ENCODE measurements at regions not wholly inside any gene's neighbourhood (a gene's known extent, or its start where the extent isn't known, plus 50 kb on each side); places are given as distances from the start of the nearest gene placed in this dataset.

GRCh38 chr2:36296798-36297197 is 58.8 kb upstream of the CRIM1 start:
- WGBS (ENCODE audit: low lambda C conversion rate), result 22% methylated on average over 4 of the region's 4 CpGs
- TF ChIP-seq YY1 (IDR thresholded peaks at IDR 0.05; ENCODE audit: low read depth) (no peak), RFX5 (IDR thresholded peaks at IDR 0.05; ENCODE audit: low read length) (no peak), TEAD4 (IDR thresholded peaks at IDR 0.05; ENCODE audit: borderline replicate concordance, insufficient read depth) (no peak), EZH2phosphoT487 (IDR thresholded peaks at IDR 0.05; ENCODE audit: borderline replicate concordance, low read depth) (no peak), TCF12 (IDR thresholded peaks at IDR 0.05) (no peak), GATA2 (CRISPR knock-in tag; IDR thresholded peaks at IDR 0.05) (no peak), FOSL2 (IDR thresholded peaks at IDR 0.05; ENCODE audit: borderline replicate concordance, low read depth) (no peak), USF2 (IDR thresholded peaks at IDR 0.05; ENCODE audit: borderline replicate concordance, low read depth, low read length) (no peak), FOXM1 (IDR thresholded peaks at IDR 0.05; ENCODE audit: low read depth) (no peak), SIN3A (IDR thresholded peaks at IDR 0.05; ENCODE audit: borderline replicate concordance, low read depth, low read length) (no peak), MXI1 (IDR thresholded peaks at IDR 0.05; ENCODE audit: low read depth, low read length) (no peak), POLR2AphosphoS5 (IDR thresholded peaks at IDR 0.05; ENCODE audit: low read depth, low read length) (no peak), IRF3 (IDR thresholded peaks at IDR 0.05; ENCODE audit: low read depth, low read length) (no peak)
- POLR2A ChIA-PET, result no interaction called here

GRCh38 chr2:36294316-36294721 is 61.3 kb upstream of the CRIM1 start:
- H3K4me3 ChIP-seq (ENCODE audit: low read depth in 2 of 2, low read length in 1 of 2), result no peak overlapping the region
- H4K20me1 ChIP-seq (ENCODE audit: insufficient read depth), result no peaks in the 10 kb centered on the region
- H3F3A ChIP-seq (replicated peaks; ENCODE audit: insufficient read depth), result no peaks in the 10 kb centered on the region
- 24% methylated on average over 3 of the region's 3 CpGs for WGBS (ENCODE audit: low lambda C conversion rate)
- no peak overlapping the region for H2AFZ ChIP-seq (ENCODE audit: low read depth)
- no peak overlapping the region for H3K4me2 ChIP-seq
- no peak overlapping the region for H3K9ac ChIP-seq
- no peaks in the 10 kb centered on the region for H3K4me1 ChIP-seq (ENCODE audit: control insufficient read depth in 1 of 2, insufficient read depth in 2 of 2, low read depth in 1 of 2, low read length in 1 of 2)
- H3K27me3 ChIP-seq (ENCODE audit: insufficient read depth), result no peaks in the 10 kb centered on the region; the same call in 1 of the 2 replicates
- no peaks in the 10 kb centered on the region for H3K79me2 ChIP-seq (ENCODE audit: insufficient read depth)
- POLR2A ChIA-PET, result no interaction called here
- no peak overlapping the region for H3K27ac ChIP-seq (ENCODE audit: low read depth in 2 of 2, low read length in 1 of 2)
- DNase-seq, result no peak
- CTCF ChIA-PET, result interaction anchor here (0.8 to 1.1 kb wide), 2 partner anchors 11 to 28 kb away, joined by 3 read pairs; no protein-coding TSS in a partner anchor
- no peaks in the 10 kb centered on the region for H3K9me2 ChIP-seq
- no peaks in the 10 kb centered on the region for H3K9me3 ChIP-seq
- no peaks in the 10 kb centered on the region for H3K36me3 ChIP-seq (replicated peaks in 1 of 2; ENCODE audit: control insufficient read depth in 1 of 2, insufficient read depth in 2 of 2, low read length in 1 of 2)
- TF ChIP-seq JUND (IDR thresholded peaks at IDR 0.05) (no peak), YY1 (IDR thresholded peaks at IDR 0.05; ENCODE audit: low read depth) (no peak), GABPA (IDR thresholded peaks at IDR 0.05; ENCODE audit: low read depth) (no peak), FOXJ3 (CRISPR knock-in tag; IDR thresholded peaks at IDR 0.05) (no peak), REST (IDR thresholded peaks at IDR 0.05; ENCODE audit: low read depth, low read length) (no peak), RAD21 (IDR thresholded peaks at IDR 0.05; ENCODE audit: low read length) (no peak), FOSL2 (IDR thresholded peaks at IDR 0.05; ENCODE audit: borderline replicate concordance, low read depth) (no peak), ELF1 (IDR thresholded peaks at IDR 0.05) (no peak), RXRA (IDR thresholded peaks at IDR 0.05; ENCODE audit: borderline replicate concordance, low read depth) (no peak), RCOR1 (IDR thresholded peaks at IDR 0.05; ENCODE audit: low read length) (no peak), SIN3A (IDR thresholded peaks at IDR 0.05; ENCODE audit: borderline replicate concordance, low read depth, low read length) (no peak), SMC3 (IDR thresholded peaks at IDR 0.05; ENCODE audit: low read depth, low read length) (no peak), MXI1 (IDR thresholded peaks at IDR 0.05; ENCODE audit: low read depth, low read length) (no peak), MAX (IDR thresholded peaks at IDR 0.05; ENCODE audit: low read depth) (no peak), NRF1 (IDR thresholded peaks at IDR 0.05; ENCODE audit: low read depth, low read length) (no peak), CHD2 (IDR thresholded peaks at IDR 0.05; ENCODE audit: low read length, partially characterized antibody) (no peak)

More at GRCh38 chr2:36296798-36297197, 58.8 kb upstream of the CRIM1 start:
- Histone ChIP-seq H3K79me2 (ENCODE audit: insufficient read depth) (no peaks in the 10 kb centered on the region), H3K36me3 (replicated peaks in 1 of 2; ENCODE audit: control insufficient read depth in 1 of 2, insufficient read depth in 2 of 2, low read length in 1 of 2) (no peaks in the 10 kb centered on the region), H3K27ac (ENCODE audit: low read depth in 2 of 2, low read length in 1 of 2) (no peak overlapping the region), H3K4me3 (ENCODE audit: low read depth in 2 of 2, low read length in 1 of 2) (no peak overlapping the region), H3K4me2 (peak overlapping the region; percentile 33; the same call in 1 of the 2 replicates), H4K20me1 (ENCODE audit: insufficient read depth) (no peaks in the 10 kb centered on the region), H3K4me1 (ENCODE audit: control insufficient read depth in 1 of 2, insufficient read depth in 2 of 2, low read depth in 1 of 2, low read length in 1 of 2) (no peaks in the 10 kb centered on the region), H2AFZ (ENCODE audit: low read depth) (no peak overlapping the region), H3K9me3 (no peaks in the 10 kb centered on the region), H3K27me3 (ENCODE audit: insufficient read depth) (no peaks in the 10 kb centered on the region; the same call in 1 of the 2 replicates), H3K9me2 (no peaks in the 10 kb centered on the region), H3F3A (replicated peaks; ENCODE audit: insufficient read depth) (no peaks in the 10 kb centered on the region), H3K9ac (no peak overlapping the region)
- DNase-seq, result no peak
- CTCF ChIA-PET, result no interaction called here

All from SK-N-SH (cell line).